CD4-positive, alpha-beta T cell treated with Interleukin-15 for 4 hours (primary cell): ENCODE measurements at regions not wholly inside any gene's neighbourhood (a gene's known extent, or its start where the extent isn't known, plus 50 kb on each side); places are given as distances from the start of the nearest gene placed in this dataset.
"Not testable (repeated sequence)": the region's sequence is repeated elsewhere in the genome, so short reads cannot be mapped to it uniquely, and the experiment has no call there.

Experiments
- DNase-seq: peaks from one replicate; pipeline ENCODE4 v3.0.0-alpha.2; 2020; ENCODE audit warnings: low spot score

- DNase-seq: no peak
These were observed 779.5 kb downstream of the NTRK3 start for GRCh38 chr15:87477026-87477425.

- DNase-seq: no peak
These were observed 785.6 kb downstream of the NTRK3 start for GRCh38 chr15:87470923-87471322.

GRCh38 chr15:87463956-87464355, 792.6 kb downstream of the NTRK3 start:
- DNase-seq: not testable (repeated sequence)

GRCh38 chr15:87461631-87462030, 794.9 kb downstream of the NTRK3 start:
- DNase-seq: no peak

GRCh38 chr15:87454860-87455259, 801.7 kb downstream of the NTRK3 start:
- DNase-seq: no peak

GRCh38 chr15:87450314-87450713, 806.2 kb downstream of the NTRK3 start:
- no peak for DNase-seq

GRCh38 chr15:87439090-87439489, 817.4 kb downstream of the NTRK3 start:
- no peak for DNase-seq

GRCh38 chr15:87433871-87434270, 822.7 kb downstream of the NTRK3 start:
- no peak for DNase-seq

- DNase-seq: no peak
These were observed 826.8 kb downstream of the NTRK3 start for GRCh38 chr15:87429754-87430153.

GRCh38 chr15:87420017-87420416, 836.5 kb downstream of the NTRK3 start:
- no peak for DNase-seq

GRCh38 chr15:87419344-87419743, 837.2 kb downstream of the NTRK3 start:
- no peak for DNase-seq

GRCh38 chr15:87416591-87417257, 839.8 kb downstream of the NTRK3 start:
- no peak for DNase-seq

- DNase-seq: no peak
These were observed 847.6 kb downstream of the NTRK3 start for GRCh38 chr15:87408902-87409301.

GRCh38 chr15:87403973-87404372, 852.6 kb downstream of the NTRK3 start:
- no peak for DNase-seq

GRCh38 chr15:87401973-87402372, 854.6 kb downstream of the NTRK3 start:
- no peak for DNase-seq

GRCh38 chr15:87394676-87395075, 861.9 kb downstream of the NTRK3 start:
- no peak for DNase-seq

- no peak for DNase-seq
These were observed 868.8 kb downstream of the NTRK3 start for GRCh38 chr15:87387766-87388165.

- no peak for DNase-seq
These were observed 882.2 kb downstream of the NTRK3 start for GRCh38 chr15:87374339-87374738.

GRCh38 chr15:87369269-87369668, 887.3 kb downstream of the NTRK3 start:
- DNase-seq: no peak

- no peak for DNase-seq
These were observed 888.0 kb downstream of the NTRK3 start for GRCh38 chr15:87368511-87368910.

- DNase-seq: no peak
These were observed 891.4 kb downstream of the NTRK3 start for GRCh38 chr15:87365186-87365585.

GRCh38 chr15:87362531-87362930, 894.0 kb downstream of the NTRK3 start:
- DNase-seq: no peak

GRCh38 chr15:87357637-87358313, 898.8 kb downstream of the NTRK3 start:
- no peak for DNase-seq

- DNase-seq: no peak
These were observed 900.6 kb downstream of the NTRK3 start for GRCh38 chr15:87355946-87356345.
